Right atrium auricular region (tissue), 2 donors: ENCODE measurements at regions not wholly inside any gene's neighbourhood (a gene's known extent, or its start where the extent isn't known, plus 50 kb on each side); places are given as distances from the start of the nearest gene placed in this dataset.

Experiments
- DNase-seq: peaks from one replicate; pipeline ENCODE4 v3.0.0-alpha.2; 2019; ENCODE audit warnings: low spot score
- H3K27ac ChIP-seq, 2 donors: fragments of 200-600 bp; sonication (generic); 1 replicate in 1 of 2; 2 replicates in 1 of 2; pipeline ENCODE4 v1.5.1; 2016 to 2019
- H3K27me3 ChIP-seq, 2 donors: fragments of 200-600 bp; sonication (generic); one replicate each; pipeline versions ENCODE4 v1.5.1 to v1.6.0; 2017 to 2019
- H3K36me3 ChIP-seq: fragments of 200-600 bp; sonication (generic); one replicate; pipeline ENCODE4 v1.5.1; 2016
- H3K4me1 ChIP-seq, 2 donors: fragments of 200-600 bp; sonication (generic); one replicate each; pipeline versions ENCODE4 v1.5.1 to v1.6.0; 2017 to 2019
- H3K4me3 ChIP-seq, 2 donors: fragments of 200-600 bp; sonication (generic); 1 replicate in 1 of 2; 2 replicates in 1 of 2; pipeline ENCODE4 v1.5.1; 2017 to 2019; ENCODE audit warnings: mild to moderate bottlenecking in 1 of 2, moderate library complexity in 1 of 2
- H3K9me3 ChIP-seq, 2 donors: fragments of 200-600 bp; sonication (generic); one replicate each; pipeline ENCODE4 v1.5.1; 2019
- CTCF ChIP-seq, 2 donors: fragments of 200-600 bp; sonication (generic); IDR thresholded peaks; one replicate each; pipeline ENCODE4 v1.5.1; 2019; ENCODE audit warnings: antibody characterized with exemption in 2 of 2

DNA sequence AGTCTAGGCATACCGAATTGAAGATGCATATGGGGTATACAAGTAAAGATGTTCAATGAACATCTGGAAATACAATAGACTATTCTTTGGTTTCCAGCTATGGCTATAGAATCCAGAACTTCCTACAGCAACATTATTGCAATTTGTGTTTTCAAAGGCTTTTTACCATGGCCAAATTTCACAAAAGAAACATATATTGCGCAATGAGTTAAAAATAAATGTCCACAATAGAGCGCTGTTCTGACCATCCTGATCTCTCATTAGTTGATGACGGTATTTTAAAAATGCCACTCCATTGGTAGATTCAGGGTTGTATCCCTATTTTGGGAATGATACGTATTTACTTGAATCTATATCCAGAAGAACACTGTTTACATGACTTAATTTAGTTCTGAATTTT lies 139.2 kb downstream of the LINC00632 start:
- no peak for TF ChIP-seq CTCF (IDR thresholded peaks at IDR 0.05)
- H3K36me3 ChIP-seq = no peaks in the 10 kb centered on the region

DNA sequence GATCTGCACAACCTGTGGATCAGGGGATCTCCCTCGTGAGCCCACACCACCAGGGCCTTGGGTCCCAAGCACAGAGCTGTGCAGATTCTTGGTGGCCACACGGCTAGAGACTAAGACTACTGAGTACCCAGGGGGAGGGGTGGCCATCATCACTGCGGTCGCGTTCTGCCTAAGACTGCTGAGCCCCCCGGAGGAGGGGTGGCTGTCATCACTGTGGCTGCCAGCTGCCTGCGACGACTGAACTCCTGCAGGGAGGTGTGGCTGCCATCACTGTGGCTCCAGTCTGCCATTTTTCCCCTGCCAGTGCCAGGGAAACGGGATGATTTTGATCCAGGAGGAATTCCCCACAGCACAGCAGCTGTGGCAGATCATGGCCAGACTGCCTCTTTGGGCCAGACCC lies 141.7 kb upstream of the SPANXB1 start:
- Histone ChIP-seq H3K4me3 (no peak overlapping the region), H3K27ac (no peak overlapping the region), H3K9me3 (no peaks in the 10 kb centered on the region), H3K27me3 (no peaks in the 10 kb centered on the region), H3K36me3 (no peaks in the 10 kb centered on the region), H3K4me1 (no peaks in the 10 kb centered on the region)
- DNase-seq = no peak
- no peak for TF ChIP-seq CTCF (IDR thresholded peaks at IDR 0.05)

More for the DNA sequence above, 139.2 kb downstream of the LINC00632 start:
- H3K4me1 ChIP-seq = no peaks in the 10 kb centered on the region
- no peak for DNase-seq
- H3K27me3 ChIP-seq = no peaks in the 10 kb centered on the region
- no peaks in the 10 kb centered on the region for H3K9me3 ChIP-seq
- H3K4me3 ChIP-seq = no peak overlapping the region
- no peak overlapping the region for H3K27ac ChIP-seq

DNA sequence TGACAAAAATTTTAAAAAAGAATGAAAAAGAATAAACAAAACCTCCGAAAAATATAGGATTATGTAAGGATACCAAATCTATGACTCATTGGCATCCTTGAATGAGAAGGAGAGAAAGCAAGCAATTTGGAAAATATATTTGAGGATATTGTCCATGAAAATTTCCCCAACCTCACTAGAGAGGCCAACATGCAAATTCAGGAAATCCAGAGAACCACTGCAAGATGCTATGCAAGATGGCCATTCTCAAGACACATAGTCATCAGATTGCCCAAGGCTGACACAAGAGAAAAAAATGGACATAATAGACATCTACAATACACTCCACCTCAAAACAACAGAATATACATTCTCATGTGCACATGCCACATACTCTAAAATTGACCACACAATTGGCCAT lies 135.9 kb upstream of the SPANXB1 start:
- Histone ChIP-seq H3K27me3 (no peaks in the 10 kb centered on the region), H3K36me3 (no peaks in the 10 kb centered on the region), H3K27ac (no peak overlapping the region), H3K4me3 (no peak overlapping the region), H3K4me1 (no peaks in the 10 kb centered on the region), H3K9me3 (peaks cover 0 to 9% of the 10 kb centered on the region in 2 donors)
- DNase-seq = no peak
- no peak for TF ChIP-seq CTCF (IDR thresholded peaks at IDR 0.05)

GRCh38 chrX:140912606-140913005 lies 89.8 kb upstream of the SPANXB1 start:
- no peak for DNase-seq
- H3K27ac ChIP-seq = no peak overlapping the region
- H3K4me1 ChIP-seq = no peaks in the 10 kb centered on the region
- no peaks in the 10 kb centered on the region for H3K9me3 ChIP-seq
- no peaks in the 10 kb centered on the region for H3K27me3 ChIP-seq
- no peak overlapping the region for H3K4me3 ChIP-seq
- no peak for TF ChIP-seq CTCF (IDR thresholded peaks at IDR 0.05)
- H3K36me3 ChIP-seq = no peaks in the 10 kb centered on the region

- Histone ChIP-seq H3K9me3 (no peaks in the 10 kb centered on the region), H3K4me3 (no peak overlapping the region), H3K4me1 (no peaks in the 10 kb centered on the region), H3K27me3 (no peaks in the 10 kb centered on the region), H3K27ac (no peak overlapping the region), H3K36me3 (no peaks in the 10 kb centered on the region)
- DNase-seq = no peak
- no peak for TF ChIP-seq CTCF (IDR thresholded peaks at IDR 0.05)
Observed at GRCh38 chrX:140913802-140914501, 88.4 kb upstream of the SPANXB1 start.

DNA sequence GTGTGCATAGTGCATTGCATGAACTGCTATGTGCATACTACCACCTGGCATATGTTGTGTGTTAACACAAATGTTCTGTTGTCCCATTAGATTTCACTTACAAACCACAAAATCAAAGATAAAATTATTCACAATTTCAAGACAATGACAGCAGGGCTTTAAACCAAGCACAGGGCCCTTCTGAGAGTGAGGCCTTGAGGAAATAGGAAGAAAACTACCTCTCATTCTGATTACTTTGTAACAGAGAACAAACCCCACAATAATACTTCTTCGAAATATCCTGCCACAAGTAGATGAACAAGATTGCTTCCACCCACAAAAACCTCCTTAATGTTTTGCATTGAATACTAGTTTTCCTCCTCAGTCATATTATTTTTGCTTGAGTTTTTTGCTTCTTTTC lies 85.5 kb upstream of the SPANXB1 start:
- TF ChIP-seq CTCF (IDR thresholded peaks at IDR 0.05) = no peak

More for the DNA sequence above, 85.5 kb upstream of the SPANXB1 start:
- Histone ChIP-seq H3K36me3 (no peaks in the 10 kb centered on the region), H3K27me3 (no peaks in the 10 kb centered on the region), H3K9me3 (no peaks in the 10 kb centered on the region), H3K4me3 (no peak overlapping the region), H3K27ac (no peak overlapping the region), H3K4me1 (no peaks in the 10 kb centered on the region)
- no peak for DNase-seq
